HCT116 (cell line): ENCODE measurements at regions not wholly inside any gene's neighbourhood (a gene's known extent, or its start where the extent isn't known, plus 50 kb on each side); places are given as distances from the start of the nearest gene placed in this dataset.

Experiments
- ATAC-seq: fragments of 200-7000 bp; cut with Tn5 transposase; 2 replicates; pipeline ENCODE4 v1.9.1; 2020; ENCODE audit warnings: mild to moderate bottlenecking, moderate library complexity
- BruUV-seq: library from RNA; stranded (reverse); fragments of 400-500 nt; replicated peaks from 2 replicates; lab custom pipeline; 2021; lab: Mats Ljungman, UMichigan
- CTCF ChIA-PET: fragments of 300-600 bp; sonication (Branson Sonifier 250); formaldehyde crosslinking; loops from one replicate; lab custom pipeline; 2021; ENCODE audit warnings: antibody characterized with exemption; lab: Charles Lee
- POLR2A ChIA-PET: fragments of 300-600, 350-600 bp; sonication (Branson Sonifier 250); formaldehyde crosslinking; loops from one replicate; lab custom pipeline; 2021; ENCODE audit warnings: antibody characterized with exemption; lab: Charles Lee
- RAD21 ChIA-PET, 2 experiments: fragments of 300-600 bp; sonication (Branson Sonifier 250); formaldehyde crosslinking; loops; one replicate each; lab custom pipeline; 2023; ENCODE audit warnings: low total read pairs in 2 of 2; ENCODE audit not compliant: uncharacterized antibody in 2 of 2, unreplicated experiment in 2 of 2, low non-redundant PET in 1 of 2; lab: Charles Lee
- DNase-seq: peaks from one replicate; pipeline ENCODE4 v3.0.0-alpha.2; 2010; ENCODE audit warnings: low read depth, low spot score
- H2AFZ ChIP-seq: fragments of 200-600 bp; shearing (Covaris generic), sonication (generic); 2 replicates; pipeline ENCODE4 v1.6.1; 2017; ENCODE audit warnings: low read depth, mixed run types, mixed read lengths, antibody characterized with exemption, low read length; ENCODE audit not compliant: poor library complexity, severe bottlenecking
- H3K27ac ChIP-seq: 2 replicates; pipeline ENCODE4 v1.5.1; 2012; ENCODE audit warnings: low read depth, low read length
- H3K27me3 ChIP-seq: fragments of 200-600 bp; sonication (generic); 2 replicates; pipeline ENCODE4 v1.6.1; 2016; ENCODE audit warnings: mixed run types, low read length, mixed read lengths; ENCODE audit not compliant: insufficient read depth
- H3K36me3 ChIP-seq, 2 experiments: fragments of 200-500 bp in 1 of 2; fragments of 200-600 bp in 1 of 2; sonication (Bioruptor generic) in 1 of 2; sonication (generic) in 1 of 2; 2 replicates each; pipeline versions ENCODE4 v1.5.1 to v1.6.1; 2014 to 2016; ENCODE audit warnings: low read length in 2 of 2, inconsistent platforms in 1 of 2, mixed read lengths in 1 of 2, mixed run types in 1 of 2; ENCODE audit not compliant: insufficient read depth in 2 of 2, control insufficient read depth in 1 of 2
- H3K4me1 ChIP-seq, 2 experiments: fragments of 200-600 bp in 1 of 2; sonication (generic) in 1 of 2; 2 replicates each; pipeline versions ENCODE4 v1.5.1 to v1.6.1; 2012 to 2017; ENCODE audit warnings: low read length in 2 of 2, inconsistent platforms in 1 of 2, mild to moderate bottlenecking in 1 of 2, mixed read lengths in 1 of 2, mixed run types in 1 of 2, moderate library complexity in 1 of 2; ENCODE audit not compliant: insufficient read depth in 2 of 2, control insufficient read depth in 1 of 2
- H3K4me2 ChIP-seq: fragments of 200-600 bp; sonication (generic); 2 replicates; pipeline ENCODE4 v1.6.1; 2017; ENCODE audit warnings: mixed run types, low read length, mixed read lengths
- H3K4me3 ChIP-seq, 2 experiments: fragments of 200-600 bp in 1 of 2; sonication (generic) in 1 of 2; replicated peaks in 1 of 2; 2 replicates each; pipeline ENCODE4 v1.5.1; 2011 to 2016; ENCODE audit warnings: low read length in 2 of 2, control low read depth in 1 of 2, low read depth in 1 of 2, mild to moderate bottlenecking in 1 of 2, mixed read lengths in 1 of 2, mixed run types in 1 of 2
- H3K79me2 ChIP-seq: fragments of 200-600 bp; sonication (generic); 2 replicates; pipeline ENCODE4 v1.6.1; 2017; ENCODE audit warnings: mild to moderate bottlenecking, mixed run types, low read length, moderate library complexity, mixed read lengths; ENCODE audit not compliant: insufficient read depth
- H3K9ac ChIP-seq: fragments of 200-600 bp; sonication (generic); 2 replicates; pipeline ENCODE4 v1.6.1; 2016; ENCODE audit warnings: low read length, mixed read lengths
- H3K9me2 ChIP-seq: fragments of 200-600 bp; sonication (generic), shearing (Covaris generic); 2 replicates; pipeline ENCODE4 v1.6.1; 2017; ENCODE audit warnings: mixed run types, mild to moderate bottlenecking, moderate library complexity; ENCODE audit not compliant: insufficient read depth
- H3K9me3 ChIP-seq, 2 experiments: fragments of 200-500 bp in 1 of 2; fragments of 200-600 bp in 1 of 2; sonication (Bioruptor generic) in 1 of 2; sonication (generic) in 1 of 2; 2 replicates each; pipeline ENCODE4 v1.6.1; 2014 to 2017; ENCODE audit warnings: low read length in 2 of 2, mixed read lengths in 2 of 2, inconsistent platforms in 1 of 2, low read depth in 1 of 2, mild to moderate bottlenecking in 1 of 2, mixed run types in 1 of 2, moderate library complexity in 1 of 2; ENCODE audit not compliant: control insufficient read depth in 1 of 2, insufficient read depth in 1 of 2
- H4K20me1 ChIP-seq: fragments of 200-600 bp; sonication (generic), shearing (Covaris generic); 2 replicates; pipeline ENCODE4 v1.6.1; 2017; ENCODE audit warnings: mixed run types, mild to moderate bottlenecking, moderate library complexity; ENCODE audit not compliant: insufficient read depth
- ATF3 ChIP-seq: IDR thresholded peaks from 2 replicates; pipeline ENCODE4 v1.6.1; 2012
- CBX3 ChIP-seq: IDR thresholded peaks from 2 replicates; pipeline ENCODE4 v1.6.1; 2012; ENCODE audit warnings: low read depth
- EZH2 ChIP-seq: fragments of 200-600 bp; sonication (generic); IDR thresholded peaks from 2 replicates; pipeline ENCODE4 v1.6.1; 2017; ENCODE audit warnings: antibody characterized with exemption, mixed run types
- EZH2phosphoT487 ChIP-seq: fragments of 200-600 bp; IDR thresholded peaks from 2 replicates; pipeline ENCODE4 v1.6.1; 2018; ENCODE audit warnings: antibody characterized with exemption, borderline replicate concordance
- REST ChIP-seq: IDR thresholded peaks from 2 replicates; pipeline ENCODE4 v1.6.1; 2012; ENCODE audit warnings: low read depth
- SIN3A ChIP-seq: IDR thresholded peaks from 2 replicates; pipeline ENCODE4 v1.6.1; 2012; ENCODE audit warnings: low read depth
- SP1 ChIP-seq: IDR thresholded peaks from 2 replicates; pipeline ENCODE4 v1.6.1; 2012; ENCODE audit warnings: low read depth
- TCF7L2 ChIP-seq: IDR thresholded peaks from 2 replicates; pipeline ENCODE4 v1.7.0; 2011; ENCODE audit warnings: borderline replicate concordance, inconsistent platforms; ENCODE audit not compliant: insufficient read depth, insufficient read length; ENCODE audit errors: extremely low read depth
- YY1 ChIP-seq: IDR thresholded peaks from 2 replicates; pipeline ENCODE4 v1.6.1; 2011; ENCODE audit warnings: low read length, low read depth, moderate library complexity, mild to moderate bottlenecking; ENCODE audit not compliant: insufficient replicate concordance; ENCODE audit errors: extremely low read depth
- intact Hi-C: fragments of 100-400 bp; cut with micrococcal nuclease; formaldehyde crosslinking; loops from 2 replicates; pipeline ENCODE4 v1.10.0; 2022

- no peaks in the 10 kb centered on the region for H3K27me3 ChIP-seq
- H3K79me2 ChIP-seq, result no peaks in the 10 kb centered on the region
- no peak overlapping the region for H3K4me3 ChIP-seq
- no TSS peak for BruUV-seq
- H3K9me3 ChIP-seq, result no peaks in the 10 kb centered on the region
- intact Hi-C loops, result no loop called here
- ChIA-PET RAD21 (no interaction called here), POLR2A (no interaction called here), CTCF (no interaction called here)
- H3K36me3 ChIP-seq, result no peaks in the 10 kb centered on the region
- TF ChIP-seq EZH2phosphoT487, result no peak
- no peak for TF ChIP-seq SP1
- no peak for TF ChIP-seq CBX3
- TF ChIP-seq ATF3, result no peak
- no peak for TF ChIP-seq YY1
- TF ChIP-seq REST, result no peak
- no peak for TF ChIP-seq SIN3A
- TF ChIP-seq TCF7L2, result no peak
- TF ChIP-seq EZH2, result no peak
- no peak for ATAC-seq
- no peak for DNase-seq
- no peaks in the 10 kb centered on the region for H3K4me1 ChIP-seq
- no peaks in the 10 kb centered on the region for H4K20me1 ChIP-seq
- no peak overlapping the region for H3K9ac ChIP-seq
- no peak overlapping the region for H3K27ac ChIP-seq
- no peak overlapping the region for H3K4me2 ChIP-seq
- H3K9me2 ChIP-seq, result no peaks in the 10 kb centered on the region
- H2AFZ ChIP-seq, result no peak overlapping the region
Measured at GRCh38 chr6:160858886-160859285, 132.7 kb upstream of the MAP3K4 start.
